HEK293 (cell line): ENCODE measurements at regions not wholly inside any gene's neighbourhood (a gene's known extent, or its start where the extent isn't known, plus 50 kb on each side); places are given as distances from the start of the nearest gene placed in this dataset.

Source experiments
- ATF2 ChIP-seq: fragments of 450-650 bp; formaldehyde crosslinking; IDR thresholded peaks from 2 replicates; pipeline ENCODE4 v1.5.1; 2016; ENCODE audit warnings: missing biosample characterization, missing genetic modification characterization, low read depth
- SP7 ChIP-seq: fragments of 450-650 bp; formaldehyde crosslinking; IDR thresholded peaks from 2 replicates; pipeline ENCODE4 v1.5.1; 2016; ENCODE audit warnings: missing biosample characterization, missing genetic modification characterization
- ZNF146 ChIP-seq: fragments of 450-650 bp; formaldehyde crosslinking; IDR thresholded peaks from 2 replicates; pipeline ENCODE4 v1.5.1; 2016; ENCODE audit warnings: missing biosample characterization, missing genetic modification characterization
- ZNF274 ChIP-seq, 2 experiments: fragments of 200-500 bp in 1 of 2; fragments of 450-650 bp in 1 of 2; sonication (Bioruptor generic) in 1 of 2; formaldehyde crosslinking in 1 of 2; IDR thresholded peaks; 2 replicates each; pipeline versions ENCODE4 v1.5.1 to v1.6.1; 2014 to 2016; ENCODE audit warnings: borderline replicate concordance in 1 of 2, inconsistent platforms in 1 of 2, low read length in 1 of 2, missing biosample characterization in 1 of 2, missing genetic modification characterization in 1 of 2
- TF ChIP-seq, protein P1 (sequence below): fragments of 450-650 bp; formaldehyde crosslinking; IDR thresholded peaks from 2 replicates; pipeline ENCODE4 v1.5.1; 2016; ENCODE audit warnings: missing biosample characterization, missing genetic modification characterization

DNA sequence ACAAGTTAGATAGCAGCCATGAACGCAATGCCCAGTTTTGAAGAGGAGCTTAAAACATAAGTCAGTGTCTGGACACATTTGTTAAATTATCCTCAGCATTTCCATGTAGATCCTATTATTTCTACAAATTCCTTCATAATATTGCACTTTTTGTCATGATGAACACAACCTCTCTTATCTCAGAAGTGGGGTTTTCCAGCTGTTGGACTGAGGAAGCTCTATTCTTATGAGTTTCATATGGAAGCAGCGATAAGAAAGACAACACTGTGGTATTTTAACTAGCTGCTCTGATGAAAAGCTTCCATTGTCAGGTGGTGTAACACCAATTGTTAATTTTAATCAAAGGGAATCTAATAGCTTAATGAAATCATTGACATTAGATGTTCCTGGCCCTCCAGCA lies 308.7 kb downstream of the GBA3 start:
- TF ChIP-seq, protein P1, sequence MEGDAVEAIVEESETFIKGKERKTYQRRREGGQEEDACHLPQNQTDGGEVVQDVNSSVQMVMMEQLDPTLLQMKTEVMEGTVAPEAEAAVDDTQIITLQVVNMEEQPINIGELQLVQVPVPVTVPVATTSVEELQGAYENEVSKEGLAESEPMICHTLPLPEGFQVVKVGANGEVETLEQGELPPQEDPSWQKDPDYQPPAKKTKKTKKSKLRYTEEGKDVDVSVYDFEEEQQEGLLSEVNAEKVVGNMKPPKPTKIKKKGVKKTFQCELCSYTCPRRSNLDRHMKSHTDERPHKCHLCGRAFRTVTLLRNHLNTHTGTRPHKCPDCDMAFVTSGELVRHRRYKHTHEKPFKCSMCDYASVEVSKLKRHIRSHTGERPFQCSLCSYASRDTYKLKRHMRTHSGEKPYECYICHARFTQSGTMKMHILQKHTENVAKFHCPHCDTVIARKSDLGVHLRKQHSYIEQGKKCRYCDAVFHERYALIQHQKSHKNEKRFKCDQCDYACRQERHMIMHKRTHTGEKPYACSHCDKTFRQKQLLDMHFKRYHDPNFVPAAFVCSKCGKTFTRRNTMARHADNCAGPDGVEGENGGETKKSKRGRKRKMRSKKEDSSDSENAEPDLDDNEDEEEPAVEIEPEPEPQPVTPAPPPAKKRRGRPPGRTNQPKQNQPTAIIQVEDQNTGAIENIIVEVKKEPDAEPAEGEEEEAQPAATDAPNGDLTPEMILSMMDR (tag by site-specific recombination): no peak
- no peak for TF ChIP-seq ZNF274 (IDR thresholded peaks at IDR 0.05; ENCODE audit: low read length)
- TF ChIP-seq ZNF274 (tag by site-specific recombination; IDR thresholded peaks at IDR 0.05; ENCODE audit: borderline replicate concordance): no peak
- TF ChIP-seq SP7 (tag by site-specific recombination): no peak
- TF ChIP-seq ZNF146: no peak
- TF ChIP-seq ATF2 (tag by site-specific recombination): no peak
